ENCODE measurements at regions not wholly inside any gene's neighbourhood (a gene's known extent, or its start where the extent isn't known, plus 50 kb on each side); places are given as distances from the start of the nearest gene placed in this dataset.

- TF ChIP-seq REST (IDR thresholded peaks at IDR 0.05; ENCODE audit: insufficient read depth in 1 of 2, low read depth in 2 of 2, low read length in 2 of 2): no peak
- no peak for TF ChIP-seq SIN3A (IDR thresholded peaks at IDR 0.05; ENCODE audit: borderline replicate concordance, insufficient read depth, low read length)
- TF ChIP-seq POLR2AphosphoS5 (IDR thresholded peaks at IDR 0.05; ENCODE audit: low read depth, low read length): no peak
- no peak for TF ChIP-seq TAF1 (IDR thresholded peaks at IDR 0.05; ENCODE audit: borderline replicate concordance, insufficient read depth, low read length)
- TF ChIP-seq FOXP2 (optimal IDR thresholded peaks at IDR 0.05; ENCODE audit: borderline replicate concordance, extremely low read depth, extremely low read length, insufficient read depth): no peak
These were observed 173.1 kb upstream of the RFC3 start for GRCh38 chr13:33644581-33645543.

GRCh38 chr13:33645591-33646554 is 172.1 kb upstream of the RFC3 start:
- TF ChIP-seq FOXP2 (optimal IDR thresholded peaks at IDR 0.05; ENCODE audit: borderline replicate concordance, extremely low read depth, extremely low read length, insufficient read depth) (no peak), SIN3A (IDR thresholded peaks at IDR 0.05; ENCODE audit: borderline replicate concordance, insufficient read depth, low read length) (no peak), POLR2AphosphoS5 (IDR thresholded peaks at IDR 0.05; ENCODE audit: low read depth, low read length) (no peak), TAF1 (IDR thresholded peaks at IDR 0.05; ENCODE audit: borderline replicate concordance, insufficient read depth, low read length) (no peak)

GRCh38 chr13:33649212-33649878 is 168.6 kb upstream of the RFC3 start:
- no peak for TF ChIP-seq POLR2AphosphoS5 (IDR thresholded peaks at IDR 0.05; ENCODE audit: low read depth, low read length)
- TF ChIP-seq FOXP2 (optimal IDR thresholded peaks at IDR 0.05; ENCODE audit: borderline replicate concordance, extremely low read depth, extremely low read length, insufficient read depth): no peak
- TF ChIP-seq REST (IDR thresholded peaks at IDR 0.05; ENCODE audit: insufficient read depth in 1 of 2, low read depth in 2 of 2, low read length in 2 of 2): no peak
- TF ChIP-seq SIN3A (IDR thresholded peaks at IDR 0.05; ENCODE audit: borderline replicate concordance, insufficient read depth, low read length): no peak
- no peak for TF ChIP-seq TAF1 (IDR thresholded peaks at IDR 0.05; ENCODE audit: borderline replicate concordance, insufficient read depth, low read length)

GRCh38 chr13:33651766-33652165 is 166.2 kb upstream of the RFC3 start:
- TF ChIP-seq TAF1 (IDR thresholded peaks at IDR 0.05; ENCODE audit: borderline replicate concordance, insufficient read depth, low read length): no peak
- TF ChIP-seq REST (IDR thresholded peaks at IDR 0.05; ENCODE audit: insufficient read depth in 1 of 2, low read depth in 2 of 2, low read length in 2 of 2): no peak
- TF ChIP-seq POLR2AphosphoS5 (IDR thresholded peaks at IDR 0.05; ENCODE audit: low read depth, low read length): no peak
- no peak for TF ChIP-seq SIN3A (IDR thresholded peaks at IDR 0.05; ENCODE audit: borderline replicate concordance, insufficient read depth, low read length)
- TF ChIP-seq FOXP2 (optimal IDR thresholded peaks at IDR 0.05; ENCODE audit: borderline replicate concordance, extremely low read depth, extremely low read length, insufficient read depth): no peak
